ENCODE measurements at regions not wholly inside any gene's neighbourhood (a gene's known extent, or its start where the extent isn't known, plus 50 kb on each side); places are given as distances from the start of the nearest gene placed in this dataset.

DNA sequence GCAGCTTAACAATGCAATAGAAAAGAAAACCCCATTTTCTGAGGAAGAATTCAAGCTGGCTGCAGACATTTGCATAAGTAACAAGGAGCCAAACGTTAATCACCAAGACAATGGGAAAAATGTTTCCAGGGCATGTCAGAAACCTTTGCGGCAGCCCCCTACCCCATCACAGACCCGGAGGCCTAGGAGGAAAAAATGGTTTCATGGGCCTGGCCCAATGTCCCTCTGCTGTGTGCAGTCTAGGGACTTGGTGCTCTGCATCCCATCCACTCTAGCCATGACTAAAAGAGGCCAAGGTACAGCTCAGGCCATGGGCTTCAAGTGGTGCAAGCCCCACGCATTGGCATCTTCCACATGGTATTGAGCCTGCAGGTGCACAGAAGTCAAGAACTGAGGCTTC lies 147.0 kb upstream of the NR3C2 start:
- no peaks in the 10 kb centered on the region for H3K27me3 ChIP-seq (replicated peaks)
- H3K4me3 ChIP-seq (ENCODE audit: low read depth, low read length): no peak overlapping the region
- H3K36me3 ChIP-seq (replicated peaks): no peaks in the 10 kb centered on the region
- TF ChIP-seq CTCF (IDR thresholded peaks at IDR 0.05; ENCODE audit: low read depth, low read length, missing control alignments): no peak
- H3K27ac ChIP-seq: no peak overlapping the region
- in situ Hi-C loops (cut with HindIII; ENCODE audit: low pct_ligation_motif_present, low sequenced_read_pairs): no loop called here
- no peak for DNase-seq

DNA sequence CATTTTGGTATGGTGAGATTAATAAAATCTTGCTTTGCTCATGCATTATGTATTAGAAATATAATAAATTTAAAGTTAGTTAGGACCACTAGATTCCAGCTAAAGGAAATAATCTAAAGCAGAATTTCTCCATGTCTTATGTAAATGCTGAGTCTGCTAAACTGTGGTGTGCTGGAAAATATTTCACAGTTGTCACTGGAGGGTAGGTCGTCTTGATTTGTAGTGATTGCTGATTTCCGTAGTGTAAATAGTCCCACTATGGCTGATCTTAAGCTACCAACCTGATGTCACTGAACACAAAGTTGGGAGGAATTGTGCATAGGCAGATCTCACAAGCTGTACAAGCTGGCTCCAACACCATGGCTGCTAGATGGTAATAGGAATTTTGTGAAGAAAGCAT lies 133.4 kb upstream of the NR3C2 start:
- H3K27me3 ChIP-seq (replicated peaks): no peaks in the 10 kb centered on the region
- H3K36me3 ChIP-seq (replicated peaks): no peaks in the 10 kb centered on the region
- H3K4me3 ChIP-seq (ENCODE audit: low read depth, low read length): no peak overlapping the region
- no peak for TF ChIP-seq CTCF (IDR thresholded peaks at IDR 0.05; ENCODE audit: low read depth, low read length, missing control alignments)
- in situ Hi-C loops (cut with HindIII; ENCODE audit: low pct_ligation_motif_present, low sequenced_read_pairs): no loop called here
- DNase-seq: no peak
- H3K27ac ChIP-seq: no peak overlapping the region

DNA sequence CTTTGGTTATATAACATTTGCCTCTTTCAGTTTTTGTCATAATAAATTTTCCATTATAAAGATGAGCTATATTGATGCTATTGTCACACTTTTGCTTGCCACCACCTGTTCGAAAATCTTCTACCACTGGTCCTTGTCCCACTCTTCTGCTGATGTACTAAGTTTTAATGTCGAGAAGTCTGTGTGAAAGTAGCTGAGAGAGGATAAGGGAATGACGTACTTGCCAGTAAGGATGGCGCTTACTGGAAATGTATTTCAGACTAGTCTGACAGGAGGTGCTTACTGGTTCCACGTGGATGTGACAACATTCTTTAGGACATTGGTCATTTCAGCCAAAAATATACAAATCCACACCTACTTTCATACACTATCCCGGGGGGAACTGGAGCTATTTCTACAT lies 132.7 kb upstream of the NR3C2 start:
- no peak overlapping the region for H3K4me3 ChIP-seq (ENCODE audit: low read depth, low read length)
- in situ Hi-C loops (cut with HindIII; ENCODE audit: low pct_ligation_motif_present, low sequenced_read_pairs): no loop called here
- no peak for TF ChIP-seq CTCF (IDR thresholded peaks at IDR 0.05; ENCODE audit: low read depth, low read length, missing control alignments)

DNA sequence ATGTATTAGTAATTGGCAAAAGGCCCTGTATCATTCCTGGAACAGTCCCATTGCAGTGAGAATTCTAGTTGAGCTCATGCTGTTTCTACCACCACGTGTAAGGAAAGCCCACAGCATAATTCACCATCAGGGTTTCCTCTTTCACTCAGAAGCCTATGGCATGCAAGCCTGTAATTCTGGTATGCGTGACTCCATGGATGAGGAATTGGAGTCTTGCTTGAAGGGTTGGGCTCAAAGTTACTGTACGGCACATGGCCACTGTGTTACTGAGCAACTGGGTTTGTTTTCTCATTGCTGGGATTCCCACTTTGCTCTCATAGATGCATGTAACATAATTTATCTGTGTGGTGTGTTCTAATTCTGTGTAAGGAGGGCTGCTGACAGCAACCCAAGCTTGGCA lies 132.3 kb upstream of the NR3C2 start:
- in situ Hi-C loops (cut with HindIII; ENCODE audit: low pct_ligation_motif_present, low sequenced_read_pairs): no loop called here
- Histone ChIP-seq H3K4me3 (ENCODE audit: low read depth, low read length) (no peak overlapping the region), H3K27ac (no peak overlapping the region), H3K36me3 (replicated peaks) (no peaks in the 10 kb centered on the region), H3K27me3 (replicated peaks) (no peaks in the 10 kb centered on the region)
- DNase-seq: peak; percentile 37
- TF ChIP-seq CTCF (IDR thresholded peaks at IDR 0.05; ENCODE audit: low read depth, low read length, missing control alignments): no peak

More for the DNA sequence above, 132.7 kb upstream of the NR3C2 start:
- H3K27me3 ChIP-seq (replicated peaks): no peaks in the 10 kb centered on the region
- no peak for DNase-seq
- no peaks in the 10 kb centered on the region for H3K36me3 ChIP-seq (replicated peaks)
- H3K27ac ChIP-seq: no peak overlapping the region

DNA sequence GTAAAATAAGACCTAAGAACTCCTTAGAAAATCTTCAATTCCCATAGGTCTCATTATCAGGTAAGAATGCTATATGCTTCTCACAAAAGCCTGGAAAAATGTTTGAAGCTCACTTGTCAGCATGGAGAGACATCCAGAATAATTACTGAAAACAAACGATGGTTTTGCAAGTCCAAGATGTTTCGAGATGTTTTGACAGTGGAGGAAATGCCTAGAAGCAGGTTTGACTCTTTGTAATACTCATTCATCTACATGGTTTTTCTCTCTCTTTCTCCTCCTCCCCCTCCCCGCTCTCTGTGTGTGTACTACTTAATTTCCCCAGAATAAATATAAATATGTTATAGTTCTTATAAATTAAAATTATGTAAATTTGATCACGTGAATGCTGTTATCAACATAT lies 131.9 kb upstream of the NR3C2 start:
- no peak overlapping the region for H3K4me3 ChIP-seq (ENCODE audit: low read depth, low read length)
- no peak for DNase-seq
- no peaks in the 10 kb centered on the region for H3K36me3 ChIP-seq (replicated peaks)
- in situ Hi-C loops (cut with HindIII; ENCODE audit: low pct_ligation_motif_present, low sequenced_read_pairs): no loop called here
- no peak overlapping the region for H3K27ac ChIP-seq
- no peaks in the 10 kb centered on the region for H3K27me3 ChIP-seq (replicated peaks)
- no peak for TF ChIP-seq CTCF (IDR thresholded peaks at IDR 0.05; ENCODE audit: low read depth, low read length, missing control alignments)

DNA sequence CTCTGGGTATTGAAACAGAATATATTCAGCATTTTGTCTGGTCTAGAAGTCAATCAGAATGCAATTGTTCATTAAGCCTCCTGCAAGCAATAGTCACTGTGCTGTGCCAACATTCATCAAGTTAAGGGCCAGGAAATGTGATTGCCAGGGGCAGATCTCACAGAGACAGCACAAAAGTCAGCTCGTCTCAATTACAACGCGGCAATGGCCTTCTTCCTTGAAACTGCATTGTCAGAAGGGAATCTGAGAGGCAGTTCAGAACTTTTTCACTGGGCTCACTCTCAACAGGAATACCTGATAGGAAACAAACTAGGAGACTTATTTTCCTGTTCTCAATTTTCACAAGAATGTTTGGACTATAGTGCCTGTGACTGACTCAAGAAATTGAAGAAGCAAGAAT lies 131.1 kb upstream of the NR3C2 start:
- no peak overlapping the region for H3K4me3 ChIP-seq (ENCODE audit: low read depth, low read length)
- TF ChIP-seq CTCF (IDR thresholded peaks at IDR 0.05; ENCODE audit: low read depth, low read length, missing control alignments): no peak
- no peaks in the 10 kb centered on the region for H3K36me3 ChIP-seq (replicated peaks)
- DNase-seq: no peak
- in situ Hi-C loops (cut with HindIII; ENCODE audit: low pct_ligation_motif_present, low sequenced_read_pairs): no loop called here
- no peak overlapping the region for H3K27ac ChIP-seq
- no peaks in the 10 kb centered on the region for H3K27me3 ChIP-seq (replicated peaks)

Measured in brain microvascular endothelial cell (primary cell).